ENCODE measurements at regions not wholly inside any gene's neighbourhood (a gene's known extent, or its start where the extent isn't known, plus 50 kb on each side); places are given as distances from the start of the nearest gene placed in this dataset.
"Not testable (repeated sequence)": the region's sequence is repeated elsewhere in the genome, so short reads cannot be mapped to it uniquely, and the experiment has no call there.

- DNase-seq (ENCODE audit: low read depth in 3 of 3): no peak
These were observed 111.5 kb upstream of the HAND1 start for GRCh38 chr5:154589511-154589910.

- DNase-seq (ENCODE audit: low read depth in 3 of 3): not testable (repeated sequence)
These were observed 110.9 kb upstream of the HAND1 start for GRCh38 chr5:154588833-154589425.

DNA sequence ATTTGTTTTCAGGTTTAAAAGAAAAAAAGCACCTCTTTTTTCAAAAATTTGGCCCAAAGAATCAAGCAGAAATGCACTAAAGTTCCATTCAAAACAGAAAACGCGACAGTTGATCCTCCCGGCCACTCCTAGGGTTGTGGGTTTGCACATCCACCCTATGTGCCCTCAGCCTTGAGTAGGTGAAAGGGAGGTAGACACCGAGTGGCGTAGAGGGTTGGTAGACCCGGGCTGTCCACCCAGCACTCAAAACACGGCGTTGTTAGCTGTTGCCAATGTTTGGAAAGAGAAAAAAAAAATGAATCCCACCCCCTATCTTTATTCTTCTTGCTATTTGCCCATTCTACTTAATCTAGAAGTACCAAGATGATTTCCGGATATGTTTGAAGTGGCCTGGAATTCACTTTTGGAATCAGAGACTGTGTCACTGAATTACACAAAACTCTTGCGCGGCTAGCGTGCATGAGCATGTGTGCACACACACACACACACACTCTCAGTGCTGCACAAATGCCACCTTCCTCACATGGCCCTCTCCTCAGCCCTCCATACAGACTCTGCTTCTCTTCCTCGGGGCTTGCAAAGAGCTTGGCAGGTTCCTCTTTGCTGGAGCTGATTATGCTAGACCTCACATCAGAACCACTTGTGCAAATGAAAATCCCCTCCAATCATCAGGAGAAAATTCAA is 110.2 kb upstream of the HAND1 start:
- no peak for DNase-seq (ENCODE audit: low read depth in 3 of 3)

- DNase-seq (ENCODE audit: low read depth in 3 of 3): no peak
These were observed 109.3 kb upstream of the HAND1 start for GRCh38 chr5:154587123-154588026.

- DNase-seq (ENCODE audit: low read depth in 3 of 3): no peak
These were observed 105.7 kb upstream of the HAND1 start for GRCh38 chr5:154583671-154584177.

GRCh38 chr5:154580422-154580821 is 102.4 kb upstream of the HAND1 start:
- DNase-seq (ENCODE audit: low read depth in 3 of 3): no peak

DNA sequence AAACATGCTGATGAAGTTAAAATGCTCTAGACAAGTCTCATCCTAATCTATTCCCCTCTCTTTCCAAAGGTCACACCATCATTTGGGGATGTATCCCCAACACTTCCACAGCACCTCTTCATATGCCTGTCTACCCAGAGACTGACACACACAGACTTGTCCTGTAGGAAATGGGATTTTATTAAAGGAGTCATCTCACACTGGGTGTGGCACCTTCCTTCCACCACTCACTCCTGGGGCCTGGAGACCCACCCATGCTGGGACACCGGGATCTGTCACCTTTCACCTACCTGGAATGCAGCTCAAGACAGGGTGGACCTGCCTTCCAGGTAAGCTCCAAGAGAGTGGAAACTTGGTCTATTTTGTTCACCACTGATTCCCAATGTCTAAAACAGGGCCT is 99.4 kb upstream of the HAND1 start:
- no peak for DNase-seq (ENCODE audit: low read depth in 3 of 3)

GRCh38 chr5:154576429-154576806 is 98.4 kb upstream of the HAND1 start:
- no peak for DNase-seq (ENCODE audit: low read depth in 3 of 3)

DNA sequence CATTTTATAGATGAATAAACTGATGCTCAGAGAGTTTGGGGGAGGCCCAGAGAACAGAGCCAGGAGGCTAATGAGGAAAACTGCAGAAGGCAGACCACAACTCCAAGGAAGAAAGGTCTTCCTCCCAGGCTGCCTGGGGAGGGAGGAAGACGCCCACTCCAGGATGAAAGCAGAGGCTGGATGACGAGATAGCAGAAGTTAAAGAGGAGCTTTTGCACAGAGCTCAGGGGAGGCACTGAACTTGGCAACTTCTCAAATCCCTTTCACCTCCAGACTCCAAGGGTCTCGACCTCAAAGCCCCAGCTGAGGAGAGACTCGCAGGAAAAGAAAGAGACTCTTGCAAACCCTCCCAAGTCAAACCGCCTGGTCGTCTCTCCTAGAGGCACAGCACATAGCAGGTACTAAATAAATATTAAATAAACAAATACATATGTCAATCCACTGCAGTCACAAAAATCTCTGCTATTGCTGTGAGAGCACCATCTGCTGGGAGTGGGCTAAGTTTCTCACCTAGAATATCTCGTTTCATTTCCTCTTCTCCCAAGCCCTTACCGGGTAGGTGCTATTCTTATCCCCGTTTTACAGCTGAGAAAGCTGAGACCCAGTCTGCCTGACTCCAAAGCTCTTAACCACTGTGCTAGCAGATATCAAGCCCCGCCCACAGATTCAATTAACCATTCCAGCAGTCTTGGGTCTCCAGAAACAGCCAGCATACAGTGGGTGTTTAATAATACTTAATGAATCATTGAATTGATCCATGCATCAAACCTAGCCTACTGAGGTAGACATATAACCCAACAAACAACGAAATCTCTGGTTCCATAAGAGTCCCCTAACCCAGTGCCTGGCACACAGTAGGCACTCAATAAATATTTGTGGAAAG is 97.8 kb upstream of the HAND1 start:
- no peak for DNase-seq (ENCODE audit: low read depth in 3 of 3)

DNA sequence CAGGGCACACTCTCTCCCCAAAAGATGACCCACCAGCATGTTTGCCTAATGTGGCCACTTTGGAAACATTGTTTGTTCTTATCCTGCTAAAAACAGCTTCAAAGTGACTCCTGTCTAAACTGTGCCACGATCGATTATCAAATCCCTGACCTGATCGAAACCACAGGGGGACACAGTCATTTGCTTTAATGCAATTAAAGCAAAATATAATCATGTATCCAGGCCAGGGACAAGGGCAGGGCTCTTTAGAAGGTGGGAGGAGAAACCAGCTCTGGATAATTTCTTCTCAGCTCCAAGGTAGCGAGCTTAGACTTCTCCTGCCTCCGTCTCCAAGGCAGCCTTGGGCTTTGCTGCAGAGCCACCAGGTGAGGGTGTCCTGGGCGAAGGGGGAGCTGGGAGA is 95.0 kb upstream of the HAND1 start:
- DNase-seq (ENCODE audit: low read depth in 3 of 3): no peak

DNA sequence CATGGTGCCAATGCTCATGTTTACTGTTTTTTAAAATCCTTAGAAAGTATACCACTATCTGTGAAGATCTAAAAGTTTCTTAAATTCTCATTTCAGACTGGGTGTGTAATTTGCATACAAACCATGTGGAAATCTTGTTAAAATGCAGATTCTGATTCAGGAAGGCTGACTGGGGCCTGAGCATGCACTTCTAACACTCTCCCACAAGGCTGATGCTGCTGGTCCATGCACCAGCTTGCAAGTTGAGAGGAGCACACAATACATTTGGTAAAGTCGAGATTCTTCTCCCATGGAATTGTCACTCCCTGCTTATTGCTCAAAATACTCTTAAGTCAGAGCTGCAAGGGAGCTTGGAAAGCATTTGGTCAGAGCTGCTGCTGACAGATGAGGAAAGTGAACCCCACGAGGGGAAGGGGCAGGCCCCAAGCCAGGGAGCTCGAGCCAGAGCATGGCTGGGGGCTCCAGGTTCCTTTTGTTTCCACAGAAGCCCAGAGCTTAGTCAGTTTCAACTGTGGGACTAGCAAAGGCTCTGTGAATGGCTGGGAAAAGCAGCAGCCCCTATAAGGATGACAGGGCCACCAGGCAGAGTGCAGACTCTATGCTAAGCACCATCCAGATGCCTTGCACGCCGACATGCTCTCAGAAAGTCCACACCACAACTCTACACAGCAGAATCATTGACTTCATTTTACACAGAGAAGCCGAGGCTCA is 93.5 kb upstream of the HAND1 start:
- no peak for DNase-seq (ENCODE audit: low read depth in 3 of 3)

- no peak for DNase-seq (ENCODE audit: low read depth in 3 of 3)
These were observed 92.7 kb upstream of the HAND1 start for GRCh38 chr5:154570572-154571324.

DNA sequence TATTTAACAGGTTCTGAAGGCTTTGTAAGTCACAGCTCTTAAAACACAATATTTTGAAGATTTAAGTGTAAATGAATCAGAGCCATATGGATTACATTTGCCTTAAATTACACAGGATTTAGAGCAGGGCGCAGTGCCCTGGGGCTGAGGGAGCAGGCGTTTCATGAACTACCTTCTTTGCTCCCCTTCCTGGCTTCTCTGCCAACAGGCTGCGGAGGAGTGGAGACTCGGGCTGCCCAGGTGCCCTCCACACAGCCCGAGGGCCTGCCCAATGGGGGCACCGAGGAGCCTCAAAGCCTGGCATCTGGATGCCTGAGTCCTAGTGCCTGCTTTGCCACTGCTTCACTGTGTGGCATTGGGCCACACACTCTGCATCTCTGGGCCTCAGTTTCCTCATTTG is 90.6 kb upstream of the HAND1 start:
- DNase-seq (ENCODE audit: low read depth in 3 of 3): no peak

DNA sequence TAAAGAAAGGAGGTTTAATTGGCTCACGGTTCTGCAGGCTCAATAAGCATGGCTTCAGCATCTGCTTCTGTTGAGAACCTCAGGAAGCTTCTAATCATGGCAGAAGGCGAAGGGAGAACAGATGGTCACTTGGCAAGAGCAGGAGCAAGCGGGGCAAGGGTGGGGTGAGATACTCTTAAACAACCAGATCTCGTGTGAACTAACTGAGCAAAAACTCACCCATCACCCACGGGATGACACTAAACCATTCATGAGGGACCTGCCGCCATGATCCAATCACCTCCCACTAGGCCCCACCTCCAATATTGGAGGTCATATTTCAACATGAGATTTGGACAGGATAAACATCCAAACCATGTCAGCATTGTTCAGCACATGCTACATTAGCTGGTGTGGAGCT is 89.1 kb upstream of the HAND1 start:
- no peak for DNase-seq (ENCODE audit: low read depth in 3 of 3)

DNA sequence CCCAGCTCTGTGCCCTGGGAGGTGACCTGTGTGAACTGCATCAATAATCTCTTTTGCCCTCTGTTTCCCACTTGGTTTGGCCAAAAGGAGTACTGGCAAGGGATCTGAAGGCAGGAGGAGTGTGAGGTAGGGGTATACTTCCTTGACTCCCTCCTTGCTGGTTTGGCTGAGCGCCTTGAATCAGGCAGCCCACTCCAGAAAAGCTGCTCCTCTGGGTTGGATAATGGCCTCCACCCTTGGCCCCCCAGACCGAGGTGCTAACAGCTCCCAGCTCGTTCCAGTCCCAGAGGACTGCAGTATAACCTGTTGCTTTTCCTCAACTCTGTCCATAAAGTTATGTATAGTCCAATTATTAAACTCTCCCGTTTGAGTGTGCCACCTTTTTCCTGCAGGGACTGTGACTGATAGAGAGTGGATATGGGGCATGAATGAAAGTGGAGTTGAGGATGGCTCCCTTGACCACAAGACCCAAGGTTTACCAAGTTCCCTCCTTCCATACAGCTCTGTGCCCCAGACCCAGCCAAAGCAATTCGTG is 88.2 kb upstream of the HAND1 start:
- DNase-seq (ENCODE audit: low read depth in 3 of 3): no peak

DNA sequence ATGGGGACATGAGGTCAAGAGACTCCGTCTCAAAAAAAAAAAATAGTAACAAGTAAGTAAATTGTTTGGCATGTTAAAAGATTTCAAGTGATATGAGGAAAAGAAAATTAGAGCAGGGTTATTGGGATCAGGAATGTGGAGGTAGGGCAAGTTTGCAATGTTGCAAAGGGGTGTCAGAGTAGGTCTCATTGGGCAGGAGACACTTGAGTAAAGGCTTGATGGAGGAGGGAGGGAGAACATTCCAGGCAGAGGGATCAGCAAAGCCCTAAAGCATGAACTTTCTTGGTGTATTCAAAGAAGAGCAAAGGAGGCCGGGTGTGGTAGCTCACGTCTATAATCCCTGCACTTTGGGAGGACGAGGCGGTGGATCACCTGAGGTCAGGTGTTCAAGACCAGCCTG is 87.1 kb upstream of the HAND1 start:
- no peak for DNase-seq (ENCODE audit: low read depth in 3 of 3)

DNA sequence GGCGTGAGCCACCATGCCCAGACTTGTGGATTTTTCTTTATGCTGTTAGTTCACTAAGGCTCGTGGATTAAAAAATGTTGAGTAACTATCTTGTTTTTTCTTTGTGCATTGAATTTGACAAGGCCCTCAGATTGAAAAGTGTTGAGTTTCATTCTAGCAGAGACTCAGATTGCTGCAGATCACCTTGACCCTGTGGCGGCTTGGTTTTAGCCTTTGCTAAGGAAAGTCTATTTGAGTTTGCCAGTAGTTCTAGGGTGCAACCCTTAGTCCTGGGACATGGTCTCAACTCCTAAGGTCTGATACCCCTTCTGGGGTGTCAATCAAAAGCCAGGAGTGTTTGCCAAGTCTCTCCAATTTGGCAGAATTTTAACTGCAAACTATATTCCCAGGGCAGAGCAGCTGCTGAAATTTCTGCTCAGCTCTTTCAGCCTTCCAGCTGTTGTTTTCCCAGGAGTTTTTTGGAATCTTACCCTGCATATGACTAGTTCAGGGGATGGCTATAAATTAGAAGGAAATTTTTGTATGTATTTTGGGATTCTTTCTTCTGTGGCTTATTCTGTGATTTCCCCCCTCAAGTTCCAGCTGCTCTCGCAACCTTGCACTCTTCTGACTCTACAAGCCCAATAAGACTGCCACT is 84.3 kb upstream of the HAND1 start:
- DNase-seq (ENCODE audit: low read depth in 3 of 3): no peak

- no peak for DNase-seq (ENCODE audit: low read depth in 3 of 3)
These were observed 81.6 kb upstream of the HAND1 start for GRCh38 chr5:154559398-154560276.

DNA sequence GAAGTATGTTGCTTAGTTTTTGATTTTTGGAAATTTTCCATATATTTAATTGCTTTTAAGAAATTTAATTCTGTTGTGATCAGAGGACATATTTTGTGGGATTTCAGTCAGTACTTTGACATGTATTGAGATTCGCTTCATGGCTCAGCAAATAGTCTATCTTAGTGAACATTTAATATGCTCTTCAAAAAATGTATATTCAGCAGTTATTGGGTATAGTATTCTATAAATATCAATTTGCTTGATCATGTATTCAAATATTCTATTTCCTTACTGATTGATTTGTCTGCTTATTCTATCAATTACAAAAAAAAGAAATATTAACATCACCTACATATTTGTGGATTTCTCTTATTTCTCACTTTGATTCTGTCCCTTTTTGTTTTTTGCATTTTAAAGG is 79.5 kb upstream of the HAND1 start:
- no peak for DNase-seq (ENCODE audit: low read depth in 3 of 3)

Data from stimulated activated CD4-positive, alpha-beta T cell treated with anti-CD3 and anti-CD28 coated beads, TNF-alpha, amount 100 ng/mL, for 4 hours (primary cell).